Smooth muscle cell (in vitro differentiated cells): ENCODE measurements at regions not wholly inside any gene's neighbourhood (a gene's known extent, or its start where the extent isn't known, plus 50 kb on each side); places are given as distances from the start of the nearest gene placed in this dataset.

ENCODE experiments used
- DNase-seq: peaks from one replicate; lab custom pipeline; 2025; ENCODE audit not compliant: unreplicated experiment; lab: John Stamatoyannopoulos, UW
- H2AFZ ChIP-seq: fragments of 200-600 bp; sonication (generic); 2 replicates; pipeline ENCODE4 v1.6.0; 2016; ENCODE audit warnings: antibody characterized with exemption, low read depth, mild to moderate bottlenecking
- H3F3A ChIP-seq: fragments of 200-600 bp; sonication (generic); 2 replicates; pipeline ENCODE4 v1.6.0; 2017; ENCODE audit warnings: antibody characterized with exemption, low read depth
- H3K27ac ChIP-seq: fragments of 200-600 bp; sonication (generic); 2 replicates; pipeline ENCODE4 v1.5.1; 2016; ENCODE audit warnings: low read depth, mild to moderate bottlenecking
- H3K27me3 ChIP-seq: fragments of 200-600 bp; sonication (generic); 2 replicates; pipeline ENCODE4 v1.6.1; 2016; ENCODE audit warnings: low read depth, mild to moderate bottlenecking
- H3K36me3 ChIP-seq: fragments of 200-600 bp; sonication (generic); 2 replicates; pipeline ENCODE4 v1.5.1; 2016; ENCODE audit warnings: low read depth
- H3K4me1 ChIP-seq: fragments of 200-600 bp; sonication (generic); 2 replicates; pipeline ENCODE4 v1.5.1; 2016; ENCODE audit warnings: low read depth
- H3K4me2 ChIP-seq: fragments of 200-600 bp; sonication (generic); 2 replicates; pipeline ENCODE4 v1.6.0; 2016; ENCODE audit warnings: mild to moderate bottlenecking
- H3K4me3 ChIP-seq: fragments of 200-600 bp; sonication (generic); 2 replicates; pipeline ENCODE4 v1.5.1; 2016; ENCODE audit warnings: mild to moderate bottlenecking
- H3K79me2 ChIP-seq: fragments of 200-600 bp; sonication (generic); 2 replicates; pipeline ENCODE4 v1.6.0; 2016; ENCODE audit warnings: low read depth, mild to moderate bottlenecking
- H3K9ac ChIP-seq: fragments of 200-600 bp; sonication (generic); 2 replicates; pipeline ENCODE4 v1.6.0; 2016; ENCODE audit warnings: low read depth
- H3K9me3 ChIP-seq: fragments of 200-600 bp; sonication (generic); replicated peaks from 2 replicates; pipeline ENCODE4 v1.5.1; 2016; ENCODE audit warnings: low read depth
- H4K20me1 ChIP-seq: fragments of 200-600 bp; sonication (generic); 2 replicates; pipeline ENCODE4 v1.6.0; 2016; ENCODE audit warnings: low read depth
- WGBS: methylation state at CpG from one replicate; pipeline ENCODE4 v1.1.7; 2016; ENCODE audit warnings: low lambda C conversion rate; 5-methylcytosine and 5-hydroxymethylcytosine counted together
- TF ChIP-seq, protein P1 (sequence below): fragments of 200-600 bp; sonication (generic); IDR thresholded peaks from 2 replicates; pipeline ENCODE4 v1.5.1; 2017; ENCODE audit warnings: borderline replicate concordance, mild to moderate bottlenecking, antibody characterized with exemption; ENCODE audit not compliant: insufficient read depth, poor library complexity, severe bottlenecking

DNA sequence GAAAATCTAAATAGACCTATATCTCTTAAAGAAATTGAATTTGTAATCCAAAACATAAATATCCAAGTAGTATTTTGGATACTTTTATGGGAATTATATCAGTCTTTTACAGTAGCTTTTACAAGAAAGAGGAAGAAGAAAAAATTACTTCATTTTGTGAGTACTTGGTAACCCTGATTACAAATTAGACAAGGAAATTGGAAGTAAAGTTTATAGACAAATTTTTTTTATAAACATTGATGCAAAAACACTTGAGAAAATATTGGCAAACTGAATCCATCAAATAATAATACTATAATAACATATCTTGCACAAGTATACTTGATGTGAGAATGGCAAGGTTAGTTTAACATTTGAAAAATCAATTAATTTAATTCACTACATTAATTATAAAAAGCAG, 954.1 kb upstream of the MIR17HG start:
- Histone ChIP-seq H3K27ac (no peak overlapping the region), H4K20me1 (no peaks in the 10 kb centered on the region), H3K79me2 (no peaks in the 10 kb centered on the region), H3K4me2 (no peak overlapping the region), H3F3A (no peaks in the 10 kb centered on the region), H3K27me3 (no peaks in the 10 kb centered on the region), H2AFZ (no peak overlapping the region), H3K9ac (no peak overlapping the region), H3K9me3 (no peaks in the 10 kb centered on the region), H3K4me3 (no peak overlapping the region), H3K36me3 (no peaks in the 10 kb centered on the region), H3K4me1 (no peaks in the 10 kb centered on the region)
- no peak for DNase-seq
- TF ChIP-seq, protein P1, sequence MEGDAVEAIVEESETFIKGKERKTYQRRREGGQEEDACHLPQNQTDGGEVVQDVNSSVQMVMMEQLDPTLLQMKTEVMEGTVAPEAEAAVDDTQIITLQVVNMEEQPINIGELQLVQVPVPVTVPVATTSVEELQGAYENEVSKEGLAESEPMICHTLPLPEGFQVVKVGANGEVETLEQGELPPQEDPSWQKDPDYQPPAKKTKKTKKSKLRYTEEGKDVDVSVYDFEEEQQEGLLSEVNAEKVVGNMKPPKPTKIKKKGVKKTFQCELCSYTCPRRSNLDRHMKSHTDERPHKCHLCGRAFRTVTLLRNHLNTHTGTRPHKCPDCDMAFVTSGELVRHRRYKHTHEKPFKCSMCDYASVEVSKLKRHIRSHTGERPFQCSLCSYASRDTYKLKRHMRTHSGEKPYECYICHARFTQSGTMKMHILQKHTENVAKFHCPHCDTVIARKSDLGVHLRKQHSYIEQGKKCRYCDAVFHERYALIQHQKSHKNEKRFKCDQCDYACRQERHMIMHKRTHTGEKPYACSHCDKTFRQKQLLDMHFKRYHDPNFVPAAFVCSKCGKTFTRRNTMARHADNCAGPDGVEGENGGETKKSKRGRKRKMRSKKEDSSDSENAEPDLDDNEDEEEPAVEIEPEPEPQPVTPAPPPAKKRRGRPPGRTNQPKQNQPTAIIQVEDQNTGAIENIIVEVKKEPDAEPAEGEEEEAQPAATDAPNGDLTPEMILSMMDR: no peak

DNA sequence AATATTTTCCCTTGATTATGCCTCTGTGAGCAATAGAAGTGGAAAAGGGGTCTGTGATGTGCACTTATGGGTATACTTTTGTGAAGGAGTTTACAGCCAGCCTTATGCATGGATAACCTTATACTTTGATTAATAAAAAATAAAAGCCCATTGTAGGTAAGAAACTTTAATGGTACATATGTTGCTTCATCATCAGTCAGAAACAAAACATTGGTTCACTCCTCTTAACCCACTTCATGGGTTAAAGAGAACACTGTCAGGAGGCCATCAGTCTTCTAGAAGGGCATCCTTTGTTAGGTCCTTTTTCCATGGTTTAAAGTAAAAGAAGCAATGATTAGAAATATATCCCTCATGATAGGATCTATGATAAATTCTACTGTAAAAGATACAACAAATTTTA, 952.1 kb upstream of the MIR17HG start:
- no peak for DNase-seq
- TF ChIP-seq, protein P1: no peak
- H3F3A ChIP-seq: no peaks in the 10 kb centered on the region

DNA sequence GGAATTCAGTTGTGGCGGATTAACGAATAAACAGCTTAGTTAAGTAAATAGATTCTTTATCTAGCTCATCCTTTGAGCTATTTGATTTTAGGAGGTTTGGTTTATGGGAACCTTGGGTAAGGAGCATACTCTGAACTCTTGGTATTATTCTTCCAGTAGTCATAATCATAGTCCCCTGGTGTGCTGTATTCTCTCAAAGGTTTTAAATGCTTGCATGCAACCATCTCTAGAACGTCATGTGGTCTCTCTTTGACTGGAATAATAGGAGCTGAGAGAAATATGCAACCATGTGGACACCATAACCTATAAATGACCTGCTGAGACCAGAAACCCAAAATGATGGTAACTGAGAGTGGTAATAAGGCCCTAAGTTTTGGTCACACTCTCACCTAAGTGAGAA, 951.6 kb upstream of the MIR17HG start:
- no peak for DNase-seq
- Histone ChIP-seq H3K4me2 (no peak overlapping the region), H3K4me1 (no peaks in the 10 kb centered on the region), H3K27ac (no peak overlapping the region), H3K79me2 (no peaks in the 10 kb centered on the region), H3K36me3 (no peaks in the 10 kb centered on the region), H2AFZ (no peak overlapping the region), H3K9ac (no peak overlapping the region), H3K9me3 (no peaks in the 10 kb centered on the region), H4K20me1 (no peaks in the 10 kb centered on the region), H3K27me3 (no peaks in the 10 kb centered on the region), H3F3A (no peaks in the 10 kb centered on the region), H3K4me3 (no peak overlapping the region)
- TF ChIP-seq, protein P1: no peak
- 96% methylated on average over 3 of the region's 3 CpGs for WGBS

More for the DNA sequence above, 952.1 kb upstream of the MIR17HG start:
- H3K4me2 ChIP-seq: no peak overlapping the region
- no peak overlapping the region for H3K27ac ChIP-seq
- no peak overlapping the region for H3K4me3 ChIP-seq
- no peaks in the 10 kb centered on the region for H4K20me1 ChIP-seq
- H3K79me2 ChIP-seq: no peaks in the 10 kb centered on the region
- H3K9me3 ChIP-seq: no peaks in the 10 kb centered on the region
- H3K4me1 ChIP-seq: no peaks in the 10 kb centered on the region
- no peak overlapping the region for H3K9ac ChIP-seq
- H3K27me3 ChIP-seq: no peaks in the 10 kb centered on the region
- no peaks in the 10 kb centered on the region for H3K36me3 ChIP-seq
- H2AFZ ChIP-seq: no peak overlapping the region

DNA sequence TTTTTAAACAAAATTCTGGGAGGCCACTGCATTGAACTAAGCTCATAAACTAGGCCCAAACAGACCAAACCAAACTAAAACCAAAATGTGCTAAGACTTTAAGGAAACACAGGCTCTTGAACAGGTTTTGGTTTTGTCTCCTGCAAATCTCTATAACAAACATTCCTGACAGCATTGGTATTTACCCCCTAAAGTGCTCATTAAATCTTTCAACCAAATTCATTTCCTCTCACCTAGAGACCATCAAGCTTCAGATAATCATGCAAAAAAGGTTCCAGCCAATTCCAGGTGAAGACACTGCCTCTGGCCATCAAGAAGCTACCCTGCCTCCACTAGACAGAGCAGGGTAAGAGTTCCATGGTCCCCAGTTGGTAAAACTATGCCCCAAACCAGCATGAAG, 951.2 kb upstream of the MIR17HG start:
- Histone ChIP-seq H3F3A (no peaks in the 10 kb centered on the region), H3K36me3 (no peaks in the 10 kb centered on the region), H3K27me3 (no peaks in the 10 kb centered on the region), H3K9me3 (no peaks in the 10 kb centered on the region), H3K27ac (no peak overlapping the region), H3K4me1 (no peaks in the 10 kb centered on the region), H4K20me1 (no peaks in the 10 kb centered on the region), H3K4me2 (no peak overlapping the region), H3K79me2 (no peaks in the 10 kb centered on the region), H3K4me3 (no peak overlapping the region), H3K9ac (no peak overlapping the region), H2AFZ (no peak overlapping the region)
- TF ChIP-seq, protein P1: no peak
- DNase-seq: no peak
